Activated T-helper 2 cell treated with anti-CD3 and anti-CD28 coated beads, Interferon-gamma antibody, Interleukin-2, Interleukin-4, amounts not matched to agents 10 μg/mL and 5 μg/mL and 100 μg/mL, durations not matched to agents 14 hours and 24 hours and 36 hours (primary cell): ENCODE measurements at regions not wholly inside any gene's neighbourhood (a gene's known extent, or its start where the extent isn't known, plus 50 kb on each side); places are given as distances from the start of the nearest gene placed in this dataset.
"Not testable (repeated sequence)": the region's sequence is repeated elsewhere in the genome, so short reads cannot be mapped to it uniquely, and the experiment has no call there.

Experiments used
- DNase-seq: peaks from one replicate; pipeline ENCODE4 v3.0.0; 2021; ENCODE audit warnings: low spot score
- H3K27ac Mint-ChIP-seq: one replicate; pipeline ENCODE4 v1.8.0; 2021; ENCODE audit warnings: mixed read lengths
- H3K27me3 Mint-ChIP-seq: one replicate; pipeline ENCODE4 v1.8.0; 2021; ENCODE audit warnings: low read depth, mixed read lengths
- H3K36me3 Mint-ChIP-seq: one replicate; pipeline ENCODE4 v1.8.0; 2021; ENCODE audit warnings: low read depth, mixed read lengths
- H3K4me1 Mint-ChIP-seq: one replicate; pipeline ENCODE4 v1.8.0; 2021; ENCODE audit warnings: low read depth, mixed read lengths
- H3K4me3 Mint-ChIP-seq: one replicate; pipeline ENCODE4 v1.8.0; 2021; ENCODE audit warnings: low read depth, mild to moderate bottlenecking, moderate library complexity, mixed read lengths
- H3K9me3 Mint-ChIP-seq: one replicate; pipeline ENCODE4 v1.8.0; 2021; ENCODE audit warnings: mixed read lengths
- intact Hi-C: fragments of 100-400 bp; cut with micrococcal nuclease; formaldehyde crosslinking; loops from one replicate; pipeline ENCODE4 v1.15.1; 2023

DNA sequence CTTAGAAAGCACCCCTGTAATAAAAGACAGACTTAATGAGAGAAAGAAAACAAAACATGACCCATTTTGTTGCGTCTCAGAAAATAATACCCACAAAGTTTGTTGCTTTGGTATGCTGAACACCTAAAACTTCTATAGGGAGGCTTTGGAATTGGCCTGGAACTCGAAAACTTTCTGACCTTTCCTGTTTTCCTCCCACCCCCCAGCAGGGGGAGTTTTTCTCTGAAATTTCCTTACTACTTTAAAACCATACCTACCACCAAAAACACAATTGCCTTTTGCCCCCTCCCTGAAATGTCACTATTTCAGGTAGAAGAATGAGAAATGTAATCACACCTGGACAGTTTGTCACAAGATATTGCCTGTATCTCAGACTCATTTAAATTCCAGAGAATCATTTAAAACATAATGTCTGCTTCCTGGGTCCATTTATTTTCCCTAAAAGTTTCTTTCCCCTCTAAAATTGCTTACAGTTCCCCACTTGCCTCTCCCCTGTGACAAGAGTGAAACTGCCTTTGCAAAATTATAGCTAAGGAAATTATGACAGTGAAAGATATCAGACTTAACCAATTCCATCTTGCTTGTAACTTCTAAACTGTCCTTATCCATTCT lies 2700.2 kb downstream of the PCDH9 start:
- DNase-seq = no peak
- Mint-ChIP-seq H3K36me3 (no peaks in the 10 kb centered on the region), H3K9me3 (peaks cover 12% of the 10 kb centered on the region), H3K27me3 (no peaks in the 10 kb centered on the region), H3K27ac (no peak overlapping the region), H3K4me1 (no peaks in the 10 kb centered on the region), H3K4me3 (no peak overlapping the region)
- intact Hi-C loops = no loop called here

DNA sequence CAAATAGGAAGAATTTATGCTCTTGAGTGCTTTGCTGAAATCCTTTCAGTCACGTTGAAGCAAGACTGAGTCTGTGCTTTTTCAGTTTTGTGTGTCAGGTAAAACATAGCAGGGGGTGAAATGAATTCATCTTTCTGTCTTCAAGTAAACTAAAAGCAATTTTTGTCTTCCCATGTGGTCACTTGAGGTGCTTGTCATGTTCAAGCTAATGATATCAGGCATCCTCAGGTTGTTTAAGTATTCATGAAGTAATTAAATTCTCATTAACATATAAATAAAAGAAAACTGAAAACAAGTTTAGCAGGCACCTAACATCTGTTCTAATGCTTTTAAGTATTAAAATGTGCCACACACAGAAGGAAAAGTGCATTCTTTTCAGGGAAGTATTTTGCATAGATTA lies 2701.3 kb downstream of the PCDH9 start:
- Mint-ChIP-seq H3K36me3 (no peaks in the 10 kb centered on the region), H3K27me3 (no peaks in the 10 kb centered on the region), H3K27ac (no peak overlapping the region), H3K9me3 (peaks cover 18% of the 10 kb centered on the region), H3K4me3 (no peak overlapping the region), H3K4me1 (no peaks in the 10 kb centered on the region)
- intact Hi-C loops = no loop called here
- DNase-seq = no peak

DNA sequence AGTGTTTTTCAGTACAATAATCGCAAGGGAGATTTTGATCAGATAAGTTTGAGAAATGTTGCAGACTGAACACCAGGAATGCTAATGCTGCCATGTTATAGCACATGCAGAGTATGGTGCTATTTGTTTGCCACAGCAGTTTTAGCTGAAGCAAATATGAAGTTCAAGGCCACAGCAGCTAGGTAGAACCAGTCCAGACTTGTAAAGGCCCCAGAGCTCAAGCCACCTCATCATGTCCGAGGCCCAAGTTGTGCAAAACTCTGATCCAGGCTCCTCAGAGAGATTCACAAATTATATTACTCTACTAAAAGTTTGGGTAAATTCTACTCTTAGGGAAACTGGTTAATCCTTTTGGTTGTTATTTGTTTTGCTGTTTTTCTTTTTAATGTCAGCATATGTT lies 2702.6 kb downstream of the PCDH9 start:
- no peaks in the 10 kb centered on the region for H3K27me3 Mint-ChIP-seq
- H3K4me3 Mint-ChIP-seq = no peak overlapping the region
- H3K36me3 Mint-ChIP-seq = no peaks in the 10 kb centered on the region
- H3K4me1 Mint-ChIP-seq = no peaks in the 10 kb centered on the region
- H3K27ac Mint-ChIP-seq = no peak overlapping the region
- intact Hi-C loops = no loop called here
- peaks cover 22% of the 10 kb centered on the region for H3K9me3 Mint-ChIP-seq
- no peak for DNase-seq

DNA sequence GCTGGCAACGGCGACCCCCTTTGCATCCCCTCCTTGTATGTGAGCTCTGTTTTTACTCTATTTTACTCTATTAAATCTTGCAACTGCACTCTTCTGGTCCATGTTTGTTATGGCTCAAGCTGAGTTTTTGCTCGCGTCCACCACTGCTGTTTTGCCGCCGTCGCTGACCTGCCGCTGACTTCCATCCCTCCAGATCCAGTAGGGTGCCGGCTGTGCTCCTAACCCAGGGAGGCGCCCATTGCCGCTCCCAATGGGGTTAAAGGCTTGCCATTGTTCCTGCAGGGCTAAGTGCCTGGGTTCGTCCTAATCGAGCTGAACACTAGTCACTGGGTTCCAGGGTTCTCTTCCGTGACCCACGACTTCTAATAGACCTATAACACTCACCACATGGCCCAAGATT lies 2704.4 kb downstream of the PCDH9 start:
- Mint-ChIP-seq H3K36me3 (no peaks in the 10 kb centered on the region), H3K4me1 (no peaks in the 10 kb centered on the region)

DNA sequence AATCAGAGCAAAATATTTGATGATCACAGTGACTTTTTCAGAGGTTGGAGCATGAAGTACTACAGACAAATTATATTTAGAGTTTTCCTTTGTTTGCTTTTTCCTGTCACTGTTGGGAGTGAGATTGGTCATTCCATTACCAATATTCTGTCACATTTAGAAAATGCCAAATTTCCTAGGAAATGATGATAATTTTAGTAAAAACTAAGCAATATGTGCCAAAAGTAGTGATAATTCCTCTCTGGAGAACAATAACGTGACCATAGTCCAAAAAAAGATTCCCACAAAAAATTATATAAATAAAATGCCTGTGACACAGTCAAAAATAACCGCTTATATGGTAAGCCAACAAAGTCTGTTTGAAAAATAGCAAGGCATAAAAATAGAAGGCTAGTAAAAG lies 2719.4 kb downstream of the PCDH9 start:
- Mint-ChIP-seq H3K9me3 (peaks cover 18% of the 10 kb centered on the region), H3K4me3 (no peak overlapping the region), H3K36me3 (no peaks in the 10 kb centered on the region), H3K27ac (no peak overlapping the region), H3K4me1 (no peaks in the 10 kb centered on the region), H3K27me3 (no peaks in the 10 kb centered on the region)
- no peak for DNase-seq
- intact Hi-C loops = no loop called here

More for the DNA sequence above, 2704.4 kb downstream of the PCDH9 start:
- H3K9me3 Mint-ChIP-seq = peaks cover 19% of the 10 kb centered on the region
- DNase-seq = no peak
- no peaks in the 10 kb centered on the region for H3K27me3 Mint-ChIP-seq
- intact Hi-C loops = no loop called here
- no peak overlapping the region for H3K4me3 Mint-ChIP-seq
- H3K27ac Mint-ChIP-seq = no peak overlapping the region

DNA sequence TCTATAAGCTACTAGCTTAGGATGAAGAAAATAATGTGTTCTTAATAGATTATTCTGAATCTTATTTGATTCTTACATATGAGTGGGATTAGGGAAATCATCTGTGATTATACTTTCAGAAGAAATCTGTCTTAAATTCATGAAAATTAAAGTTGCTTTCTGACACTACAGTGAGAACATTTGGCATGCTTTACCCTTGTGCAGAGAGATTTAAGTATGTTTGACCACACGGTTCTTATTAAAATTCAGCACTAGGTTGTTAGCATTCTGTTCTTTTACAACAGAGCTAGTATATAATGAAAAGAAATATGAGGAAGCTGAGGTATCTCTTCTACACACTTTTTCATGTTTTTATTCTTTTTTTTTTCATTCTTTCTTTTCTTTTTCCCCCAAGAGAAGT lies 2723.9 kb downstream of the PCDH9 start:
- no peak overlapping the region for H3K27ac Mint-ChIP-seq
- no peaks in the 10 kb centered on the region for H3K4me1 Mint-ChIP-seq
- no peaks in the 10 kb centered on the region for H3K27me3 Mint-ChIP-seq
- DNase-seq = no peak
- no peaks in the 10 kb centered on the region for H3K36me3 Mint-ChIP-seq
- H3K9me3 Mint-ChIP-seq = peaks cover 30% of the 10 kb centered on the region
- no peak overlapping the region for H3K4me3 Mint-ChIP-seq
- intact Hi-C loops = no loop called here

DNA sequence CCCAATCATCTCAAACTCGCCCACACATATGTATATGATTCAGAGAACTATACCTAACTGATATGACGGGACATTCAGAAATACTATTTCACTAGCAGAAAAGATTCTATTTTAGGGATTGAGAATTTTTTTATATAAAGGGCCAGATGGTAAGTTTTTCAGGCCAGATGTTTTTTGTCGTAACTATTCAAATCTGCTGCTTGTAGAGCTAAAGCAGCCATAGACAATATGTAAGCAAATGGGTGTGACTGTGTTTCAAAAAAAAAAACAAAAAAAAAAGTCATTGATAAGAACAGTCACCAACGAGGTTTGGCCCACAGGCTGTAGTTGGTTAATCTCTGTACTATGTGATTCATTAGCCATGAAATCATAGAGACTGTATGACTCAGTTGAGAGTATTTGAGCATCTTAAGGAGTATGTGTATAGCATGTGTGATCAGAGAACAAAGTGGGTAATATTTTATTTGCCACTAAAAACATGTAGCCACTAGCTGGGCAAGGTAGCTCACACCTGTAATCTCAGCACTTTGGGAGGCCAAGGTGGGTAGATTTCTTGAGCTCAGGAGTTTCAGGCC lies 2724.7 kb downstream of the PCDH9 start:
- peaks cover 30% of the 10 kb centered on the region for H3K9me3 Mint-ChIP-seq

DNA sequence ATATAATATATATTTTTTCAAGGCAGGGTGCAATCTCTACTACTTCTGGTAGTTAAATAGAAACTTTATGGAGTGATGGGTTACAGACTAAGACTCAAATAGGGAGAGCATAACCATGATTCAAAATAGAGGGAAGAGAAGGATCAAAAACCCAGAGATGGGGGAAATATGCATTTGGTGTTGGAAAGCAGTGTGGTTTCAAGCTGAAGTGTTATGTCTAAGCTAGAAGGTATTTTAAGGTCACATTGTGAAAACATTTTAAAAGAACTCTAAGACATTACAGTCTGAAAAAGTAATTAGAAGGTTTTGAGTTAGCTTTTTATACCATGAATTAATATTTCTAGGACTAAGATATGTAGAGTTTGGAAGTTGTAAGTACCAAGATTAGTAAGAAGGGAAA lies 2741.4 kb downstream of the PCDH9 start:
- no peak overlapping the region for H3K27ac Mint-ChIP-seq
- DNase-seq = no peak
- no peak overlapping the region for H3K4me3 Mint-ChIP-seq
- H3K36me3 Mint-ChIP-seq = no peaks in the 10 kb centered on the region
- H3K4me1 Mint-ChIP-seq = no peaks in the 10 kb centered on the region
- peaks cover 30% of the 10 kb centered on the region for H3K9me3 Mint-ChIP-seq
- H3K27me3 Mint-ChIP-seq = no peaks in the 10 kb centered on the region
- intact Hi-C loops = no loop called here

More for the DNA sequence above, 2724.7 kb downstream of the PCDH9 start:
- H3K4me3 Mint-ChIP-seq = no peak overlapping the region
- intact Hi-C loops = no loop called here
- no peak overlapping the region for H3K27ac Mint-ChIP-seq
- no peak for DNase-seq
- H3K27me3 Mint-ChIP-seq = no peaks in the 10 kb centered on the region
- H3K4me1 Mint-ChIP-seq = no peaks in the 10 kb centered on the region
- no peaks in the 10 kb centered on the region for H3K36me3 Mint-ChIP-seq

DNA sequence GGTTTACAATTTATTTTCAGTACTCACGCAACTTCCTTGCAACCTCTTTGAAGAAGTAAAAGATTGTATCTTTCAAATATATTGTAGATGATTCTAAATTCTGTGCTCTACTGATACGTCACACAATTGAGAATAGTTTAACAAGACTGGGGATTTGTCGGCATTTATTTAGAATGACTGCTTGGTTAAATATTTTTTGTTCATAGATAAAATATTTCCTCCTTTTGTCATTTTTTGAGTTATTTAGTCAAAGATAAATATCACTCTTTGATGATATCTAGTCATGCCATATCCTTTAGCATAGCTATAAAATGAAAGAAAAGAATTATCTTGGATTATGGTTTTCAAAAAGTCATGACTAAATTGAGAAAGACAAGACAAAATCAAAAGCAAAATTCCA lies 2747.8 kb downstream of the PCDH9 start:
- H3K4me1 Mint-ChIP-seq = no peaks in the 10 kb centered on the region
- H3K27ac Mint-ChIP-seq = no peak overlapping the region
- H3K9me3 Mint-ChIP-seq = peaks cover 37% of the 10 kb centered on the region
- intact Hi-C loops = no loop called here
- H3K27me3 Mint-ChIP-seq = no peaks in the 10 kb centered on the region
- DNase-seq = no peak
- H3K4me3 Mint-ChIP-seq = no peak overlapping the region
- no peaks in the 10 kb centered on the region for H3K36me3 Mint-ChIP-seq

DNA sequence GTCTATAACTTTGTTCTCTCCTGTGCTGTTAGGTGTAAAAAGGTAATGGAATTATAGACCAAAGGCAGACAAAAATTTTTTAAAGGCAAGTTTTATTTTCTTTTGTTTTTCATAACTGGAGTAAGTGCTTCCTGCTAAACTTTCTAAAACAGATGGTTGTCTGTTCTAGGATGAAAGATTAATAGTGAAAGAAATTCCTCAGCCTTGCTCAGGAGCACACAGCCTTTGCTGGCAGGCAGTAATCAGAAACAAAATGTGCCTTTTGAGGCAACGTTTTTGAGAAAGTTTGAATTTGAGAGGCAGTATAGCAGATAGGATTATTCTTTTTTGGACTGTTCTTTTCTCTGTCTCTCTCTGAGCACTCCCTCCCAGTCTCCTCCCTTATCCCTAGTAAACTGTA lies 2749.5 kb downstream of the PCDH9 start:
- Mint-ChIP-seq H3K36me3 (no peaks in the 10 kb centered on the region), H3K9me3 (peaks cover 47% of the 10 kb centered on the region), H3K27me3 (no peaks in the 10 kb centered on the region), H3K27ac (no peak overlapping the region), H3K4me3 (no peak overlapping the region), H3K4me1 (no peaks in the 10 kb centered on the region)
- intact Hi-C loops = no loop called here
- no peak for DNase-seq

DNA sequence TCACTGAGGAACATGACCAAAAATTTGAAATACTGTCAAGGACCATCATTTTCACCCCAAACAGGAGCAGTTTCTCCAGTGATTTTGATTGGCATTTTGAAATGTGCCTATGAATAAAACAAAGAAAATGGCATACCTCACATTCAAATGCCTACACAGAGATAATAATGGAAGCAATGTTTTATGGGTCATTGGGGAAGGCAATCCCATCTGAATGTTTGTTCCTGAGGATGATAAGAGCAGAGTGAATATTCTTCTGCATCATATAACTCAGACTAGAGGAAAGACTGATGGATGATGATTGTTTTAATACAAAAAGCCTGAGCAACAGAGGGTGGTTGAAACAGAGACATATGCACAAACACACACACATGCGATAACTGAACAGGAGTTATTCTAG lies 2749.9 kb downstream of the PCDH9 start:
- Mint-ChIP-seq H3K4me1 (no peaks in the 10 kb centered on the region), H3K36me3 (no peaks in the 10 kb centered on the region), H3K27ac (no peak overlapping the region), H3K27me3 (no peaks in the 10 kb centered on the region), H3K4me3 (no peak overlapping the region), H3K9me3 (peaks cover 47% of the 10 kb centered on the region)
- no peak for DNase-seq
- intact Hi-C loops = no loop called here

DNA sequence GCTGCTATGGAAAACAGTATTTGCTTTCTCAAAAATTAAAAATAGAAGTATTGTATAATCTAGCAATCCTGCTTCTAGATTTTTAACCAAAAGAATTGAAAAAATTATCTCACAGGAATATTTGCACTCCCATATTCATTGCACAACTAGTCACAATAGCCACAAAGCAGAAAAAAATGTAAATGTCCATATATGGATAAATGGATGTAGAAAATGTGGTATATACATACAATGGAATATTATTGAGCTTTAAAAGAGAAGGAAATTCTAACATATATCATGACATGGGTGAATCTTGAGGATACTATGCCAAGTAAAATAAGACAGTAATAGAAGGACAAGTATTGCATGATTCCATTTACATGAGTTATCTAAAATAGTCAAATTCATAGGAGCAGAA lies 2753.0 kb downstream of the PCDH9 start:
- H3K9me3 Mint-ChIP-seq = peaks cover 28% of the 10 kb centered on the region
- DNase-seq = no peak
- H3K27me3 Mint-ChIP-seq = no peaks in the 10 kb centered on the region
- H3K36me3 Mint-ChIP-seq = no peaks in the 10 kb centered on the region
- intact Hi-C loops = no loop called here
- H3K4me1 Mint-ChIP-seq = no peaks in the 10 kb centered on the region
- H3K4me3 Mint-ChIP-seq = no peak overlapping the region
- H3K27ac Mint-ChIP-seq = no peak overlapping the region

DNA sequence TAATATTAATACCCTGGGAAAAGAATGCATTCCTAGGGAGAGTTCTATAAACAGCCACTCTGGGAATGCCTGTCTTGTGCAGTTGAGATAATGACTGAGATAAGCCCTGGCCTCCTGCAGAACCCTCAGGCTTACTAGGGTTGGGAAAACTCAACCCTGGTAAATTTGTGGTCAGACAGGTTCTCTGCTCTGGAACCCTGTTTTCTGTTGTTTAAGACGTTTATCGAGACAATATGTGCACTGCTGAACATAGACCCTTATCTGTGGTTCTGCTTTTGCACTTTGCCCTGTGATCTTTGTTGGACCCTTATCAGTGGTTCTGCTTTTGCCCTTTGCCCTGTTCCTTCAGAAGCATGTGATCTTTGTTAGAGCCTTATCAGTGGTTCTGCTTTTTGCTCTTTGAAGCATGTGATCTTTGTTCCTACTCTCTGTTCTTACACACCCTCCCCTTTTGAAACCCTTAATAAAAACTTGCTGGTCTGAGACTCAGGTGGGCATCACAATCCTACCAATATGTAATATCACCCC lies 2754.0 kb downstream of the PCDH9 start:
- H3K27me3 Mint-ChIP-seq, H3K36me3 Mint-ChIP-seq, intact Hi-C loops: not testable (repeated sequence)

More for the DNA sequence above, 2754.0 kb downstream of the PCDH9 start:
- not testable (repeated sequence) for H3K4me1 Mint-ChIP-seq, H3K4me3 Mint-ChIP-seq, H3K27ac Mint-ChIP-seq, DNase-seq
- H3K9me3 Mint-ChIP-seq = peaks cover 22% of the 10 kb centered on the region
